ENCODE measurements at regions not wholly inside any gene's neighbourhood (a gene's known extent, or its start where the extent isn't known, plus 50 kb on each side); places are given as distances from the start of the nearest gene placed in this dataset.

GRCh38 chr1:238672262-238672661 lies 714.1 kb upstream of the CHRM3 start:
- FAIRE-seq (no peak), ATAC-seq (no peak), DNase-seq (ENCODE audit: extremely low read depth in 1 of 4, low spot score in 3 of 4) (no peak)
- WGBS (ENCODE audit: insufficient coverage, low coverage, missing lambda C conversion rate) = 1% methylated on average over 4 of the region's 4 CpGs
- Histone ChIP-seq H3K4me1 (replicated peaks in 1 of 2; ENCODE audit: control insufficient read depth in 2 of 2, insufficient read depth in 2 of 2, low read length in 2 of 2) (no peaks in the 10 kb centered on the region), H3K9ac (ENCODE audit: insufficient read depth in 1 of 2, low read depth in 2 of 2, low read length in 2 of 2) (no peak overlapping the region), H3K36me3 (ENCODE audit: control insufficient read depth, insufficient read depth, low read length) (no peaks in the 10 kb centered on the region), H3K9me3 (replicated peaks; ENCODE audit: control insufficient read depth, insufficient read depth, low read depth, low read length) (peaks cover 2% of the 10 kb centered on the region), H3K4me2 (ENCODE audit: insufficient read depth, low read length) (no peak overlapping the region), H3K4me3 (no peak overlapping the region), H3K79me2 (ENCODE audit: control insufficient read depth, insufficient read depth, low read length) (no peaks in the 10 kb centered on the region), H4K20me1 (replicated peaks; ENCODE audit: control insufficient read depth, insufficient read depth, low read length) (no peaks in the 10 kb centered on the region), H2AFZ (ENCODE audit: low read depth, low read length) (no peak overlapping the region), H3K27ac (ENCODE audit: extremely low read depth, low read depth, low read length) (no peak overlapping the region), H3K9me1 (ENCODE audit: control insufficient read depth, insufficient read depth, low read length) (no peaks in the 10 kb centered on the region), H3K27me3 (ENCODE audit: control insufficient read depth in 2 of 2, insufficient read depth in 2 of 2, low read length in 2 of 2) (no peaks in the 10 kb centered on the region)
- no TSS peak for BruUV-seq (replicated peaks)
- CTCF ChIA-PET (ENCODE audit: low intra/inter-chr PET ratio) = no interaction called here
- POLR2A ChIA-PET = no interaction called here
- intact Hi-C loops (cut with micrococcal nuclease) (no loop called here), in situ Hi-C loops (cut with MboI) (no loop called here)
- TF ChIP-seq THRA (IDR thresholded peaks at IDR 0.05) = no peak
- TF ChIP-seq ZKSCAN1 (IDR thresholded peaks at IDR 0.05; ENCODE audit: low read depth, low read length) = no peak
- TF ChIP-seq, protein P1, sequence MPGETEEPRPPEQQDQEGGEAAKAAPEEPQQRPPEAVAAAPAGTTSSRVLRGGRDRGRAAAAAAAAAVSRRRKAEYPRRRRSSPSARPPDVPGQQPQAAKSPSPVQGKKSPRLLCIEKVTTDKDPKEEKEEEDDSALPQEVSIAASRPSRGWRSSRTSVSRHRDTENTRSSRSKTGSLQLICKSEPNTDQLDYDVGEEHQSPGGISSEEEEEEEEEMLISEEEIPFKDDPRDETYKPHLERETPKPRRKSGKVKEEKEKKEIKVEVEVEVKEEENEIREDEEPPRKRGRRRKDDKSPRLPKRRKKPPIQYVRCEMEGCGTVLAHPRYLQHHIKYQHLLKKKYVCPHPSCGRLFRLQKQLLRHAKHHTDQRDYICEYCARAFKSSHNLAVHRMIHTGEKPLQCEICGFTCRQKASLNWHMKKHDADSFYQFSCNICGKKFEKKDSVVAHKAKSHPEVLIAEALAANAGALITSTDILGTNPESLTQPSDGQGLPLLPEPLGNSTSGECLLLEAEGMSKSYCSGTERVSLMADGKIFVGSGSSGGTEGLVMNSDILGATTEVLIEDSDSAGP (CRISPR knock-in tag; IDR thresholded peaks at IDR 0.05) = no peak
- TF ChIP-seq ZNF518B (CRISPR knock-in tag; IDR thresholded peaks at IDR 0.05) = no peak
- TF ChIP-seq FOXK1 (CRISPR knock-in tag; IDR thresholded peaks at IDR 0.05; ENCODE audit: borderline replicate concordance) = no peak
- TF ChIP-seq, protein P2, sequence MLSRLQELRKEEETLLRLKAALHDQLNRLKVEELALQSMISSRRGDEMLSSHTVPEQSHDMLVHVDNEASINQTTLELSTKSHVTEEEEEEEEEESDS (CRISPR knock-in tag; IDR thresholded peaks at IDR 0.05) = no peak
- TF ChIP-seq PTRF (tag; IDR thresholded peaks at IDR 0.05) = no peak
- TF ChIP-seq EWSR1 (IDR thresholded peaks at IDR 0.05; ENCODE audit: borderline replicate concordance, low read depth, partially characterized antibody) = no peak
- no peak for TF ChIP-seq ZC3H8 (IDR thresholded peaks at IDR 0.05)
- TF ChIP-seq SMAD2 (IDR thresholded peaks at IDR 0.05; ENCODE audit: low read depth, low read length) = no peak
- no peak for TF ChIP-seq CHD1 (IDR thresholded peaks at IDR 0.05; ENCODE audit: low read length)
- TF ChIP-seq TCFL5 (CRISPR knock-in tag; conservative IDR thresholded peaks at IDR 0.05) = no peak
- no peak for TF ChIP-seq HCFC1 (IDR thresholded peaks at IDR 0.05; ENCODE audit: low read depth, low read length)
- TF ChIP-seq ASH1L (IDR thresholded peaks at IDR 0.05; ENCODE audit: borderline replicate concordance, low read depth, partially characterized antibody) = no peak

Measured in K562 (cell line).